Breast epithelium (tissue), 3 donors: ENCODE measurements at regions not wholly inside any gene's neighbourhood (a gene's known extent, or its start where the extent isn't known, plus 50 kb on each side); places are given as distances from the start of the nearest gene placed in this dataset.

ENCODE experiments used
- POLR2AphosphoS5 ChIP-seq, 3 donors: sonication (generic); formaldehyde crosslinking; IDR thresholded peaks; one replicate each; pipeline ENCODE4 v1.6.1; 2017; ENCODE audit warnings: antibody characterized with exemption in 3 of 3
- TF ChIP-seq, protein P1 (sequence below), 3 donors: fragments of 450-650 bp; IDR thresholded peaks; one replicate each; pipeline ENCODE4 v1.5.1; 2016 to 2017; ENCODE audit warnings: antibody characterized with exemption in 3 of 3, mild to moderate bottlenecking in 3 of 3, moderate library complexity in 3 of 3

DNA sequence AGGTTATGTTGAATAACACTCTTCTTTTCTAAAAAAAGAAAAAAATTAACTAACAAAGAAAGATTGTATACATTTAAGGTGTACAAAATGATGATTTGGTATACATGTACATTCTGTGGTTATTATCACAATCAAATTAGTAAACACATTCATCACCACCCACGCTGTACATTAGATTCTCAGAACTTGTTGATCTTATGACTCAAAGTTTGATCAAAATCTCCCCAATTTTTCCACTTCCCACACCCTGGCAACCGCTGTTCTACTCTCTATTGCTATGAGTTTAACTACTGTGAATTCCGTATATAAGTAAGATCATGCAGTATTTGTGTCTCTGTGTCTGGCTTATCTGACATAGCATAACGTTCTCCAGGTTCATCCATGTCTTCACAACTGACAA is 469.5 kb upstream of the CHRM3 start:
- TF ChIP-seq, protein P1, sequence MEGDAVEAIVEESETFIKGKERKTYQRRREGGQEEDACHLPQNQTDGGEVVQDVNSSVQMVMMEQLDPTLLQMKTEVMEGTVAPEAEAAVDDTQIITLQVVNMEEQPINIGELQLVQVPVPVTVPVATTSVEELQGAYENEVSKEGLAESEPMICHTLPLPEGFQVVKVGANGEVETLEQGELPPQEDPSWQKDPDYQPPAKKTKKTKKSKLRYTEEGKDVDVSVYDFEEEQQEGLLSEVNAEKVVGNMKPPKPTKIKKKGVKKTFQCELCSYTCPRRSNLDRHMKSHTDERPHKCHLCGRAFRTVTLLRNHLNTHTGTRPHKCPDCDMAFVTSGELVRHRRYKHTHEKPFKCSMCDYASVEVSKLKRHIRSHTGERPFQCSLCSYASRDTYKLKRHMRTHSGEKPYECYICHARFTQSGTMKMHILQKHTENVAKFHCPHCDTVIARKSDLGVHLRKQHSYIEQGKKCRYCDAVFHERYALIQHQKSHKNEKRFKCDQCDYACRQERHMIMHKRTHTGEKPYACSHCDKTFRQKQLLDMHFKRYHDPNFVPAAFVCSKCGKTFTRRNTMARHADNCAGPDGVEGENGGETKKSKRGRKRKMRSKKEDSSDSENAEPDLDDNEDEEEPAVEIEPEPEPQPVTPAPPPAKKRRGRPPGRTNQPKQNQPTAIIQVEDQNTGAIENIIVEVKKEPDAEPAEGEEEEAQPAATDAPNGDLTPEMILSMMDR (IDR thresholded peaks at IDR 0.05), result no peak
- no peak for TF ChIP-seq POLR2AphosphoS5 (IDR thresholded peaks at IDR 0.05)
